OCI-LY3 (cell line): ENCODE measurements at regions not wholly inside any gene's neighbourhood (a gene's known extent, or its start where the extent isn't known, plus 50 kb on each side); places are given as distances from the start of the nearest gene placed in this dataset.

Experiments
- H2AFZ ChIP-seq: fragments of 200-600, 300-600 bp; shearing (Covaris generic); 2 replicates; pipeline ENCODE4 v1.6.0; 2014; ENCODE audit warnings: antibody characterized with exemption, low read depth, low read length
- H3K27ac ChIP-seq: fragments of 200-600, 300-600 bp; sonication (generic); 2 replicates; pipeline ENCODE4 v1.5.1; 2014; ENCODE audit warnings: mild to moderate bottlenecking, low read length, moderate library complexity, mixed read lengths
- H3K27me3 ChIP-seq: fragments of 200-600, 300-600 bp; sonication (generic); 2 replicates; pipeline ENCODE4 v1.6.1; 2014; ENCODE audit warnings: low read depth, low read length, mixed read lengths
- H3K36me3 ChIP-seq: fragments of 200-600, 300-600 bp; sonication (generic); replicated peaks from 2 replicates; pipeline ENCODE3; 2014; ENCODE audit warnings: low read depth, low read length, mixed read lengths
- H3K4me1 ChIP-seq: fragments of 300-600, 200-600 bp; sonication (generic); 2 replicates; pipeline ENCODE4 v1.6.1; 2014; ENCODE audit warnings: low read length, mixed read lengths
- H3K4me2 ChIP-seq: fragments of 200-600, 300-600 bp; sonication (generic); 2 replicates; pipeline ENCODE4 v1.6.1; 2014; ENCODE audit warnings: low read length, mixed read lengths
- H3K4me3 ChIP-seq: fragments of 300-600, 200-600 bp; sonication (generic); 2 replicates; pipeline ENCODE4 v1.5.1; 2014; ENCODE audit warnings: antibody characterized with exemption, mild to moderate bottlenecking, low read length, moderate library complexity
- H3K79me2 ChIP-seq: fragments of 300-600, 200-600 bp; shearing (Covaris generic); 2 replicates; pipeline ENCODE4 v1.6.1; 2014; ENCODE audit warnings: mild to moderate bottlenecking, low read length, mixed read lengths
- H3K9ac ChIP-seq: fragments of 300-600, 200-600 bp; shearing (Covaris generic); 2 replicates; pipeline ENCODE4 v1.6.0; 2014; ENCODE audit warnings: mild to moderate bottlenecking, low read length, moderate library complexity
- H3K9me3 ChIP-seq: fragments of 200-600, 300-600 bp; shearing (Covaris generic); 2 replicates; pipeline ENCODE4 v1.6.1; 2014; ENCODE audit warnings: low read length, mixed read lengths; ENCODE audit not compliant: insufficient read depth
- H4K20me1 ChIP-seq: fragments of 200-600, 300-600 bp; sonication (generic); 2 replicates; pipeline ENCODE4 v1.6.1; 2016; ENCODE audit warnings: low read length, mixed read lengths; ENCODE audit not compliant: insufficient read depth
- EZH2phosphoT487 ChIP-seq: fragments of 200-600 bp; shearing (Covaris generic); IDR thresholded peaks from 2 replicates; pipeline ENCODE4 v1.6.1; 2018; ENCODE audit warnings: antibody characterized with exemption, mixed run types, low read depth
- TF ChIP-seq, protein P1 (sequence below): fragments of 200-600, 300-600 bp; sonication (generic); IDR thresholded peaks from 2 replicates; pipeline ENCODE4 v1.5.1; 2014; ENCODE audit warnings: antibody characterized with exemption, low read length, low read depth

DNA sequence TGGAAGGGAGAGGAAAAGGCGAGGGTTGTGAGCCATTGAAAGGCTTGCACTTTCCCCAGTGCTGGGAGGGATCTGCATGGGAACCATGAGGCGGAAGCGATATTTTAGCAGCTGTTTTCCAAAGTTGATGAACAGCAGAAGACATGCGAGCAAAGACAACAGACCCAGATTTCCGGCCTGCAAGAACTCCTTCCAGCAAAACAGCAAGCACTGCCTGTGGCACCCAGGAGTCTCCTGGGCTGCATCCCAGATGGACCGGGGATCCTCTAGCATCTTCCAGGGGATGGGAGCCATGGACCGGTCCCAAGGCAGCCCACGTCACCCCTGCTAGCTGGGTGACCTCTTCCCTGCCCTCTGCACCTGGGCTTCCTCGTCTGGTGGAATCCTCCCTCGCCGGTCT lies 162.8 kb downstream of the IRF8 start:
- no peak overlapping the region for H3K4me2 ChIP-seq
- no peak overlapping the region for H3K4me3 ChIP-seq
- TF ChIP-seq, protein P1, sequence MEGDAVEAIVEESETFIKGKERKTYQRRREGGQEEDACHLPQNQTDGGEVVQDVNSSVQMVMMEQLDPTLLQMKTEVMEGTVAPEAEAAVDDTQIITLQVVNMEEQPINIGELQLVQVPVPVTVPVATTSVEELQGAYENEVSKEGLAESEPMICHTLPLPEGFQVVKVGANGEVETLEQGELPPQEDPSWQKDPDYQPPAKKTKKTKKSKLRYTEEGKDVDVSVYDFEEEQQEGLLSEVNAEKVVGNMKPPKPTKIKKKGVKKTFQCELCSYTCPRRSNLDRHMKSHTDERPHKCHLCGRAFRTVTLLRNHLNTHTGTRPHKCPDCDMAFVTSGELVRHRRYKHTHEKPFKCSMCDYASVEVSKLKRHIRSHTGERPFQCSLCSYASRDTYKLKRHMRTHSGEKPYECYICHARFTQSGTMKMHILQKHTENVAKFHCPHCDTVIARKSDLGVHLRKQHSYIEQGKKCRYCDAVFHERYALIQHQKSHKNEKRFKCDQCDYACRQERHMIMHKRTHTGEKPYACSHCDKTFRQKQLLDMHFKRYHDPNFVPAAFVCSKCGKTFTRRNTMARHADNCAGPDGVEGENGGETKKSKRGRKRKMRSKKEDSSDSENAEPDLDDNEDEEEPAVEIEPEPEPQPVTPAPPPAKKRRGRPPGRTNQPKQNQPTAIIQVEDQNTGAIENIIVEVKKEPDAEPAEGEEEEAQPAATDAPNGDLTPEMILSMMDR = no peak
- TF ChIP-seq EZH2phosphoT487 = no peak
- H3K27me3 ChIP-seq = peaks cover 22% of the 10 kb centered on the region
- H3K36me3 ChIP-seq = no peaks in the 10 kb centered on the region
- H4K20me1 ChIP-seq = no peaks in the 10 kb centered on the region
- no peaks in the 10 kb centered on the region for H3K79me2 ChIP-seq
- H3K9me3 ChIP-seq = no peaks in the 10 kb centered on the region
- H3K4me1 ChIP-seq = no peaks in the 10 kb centered on the region
- no peak overlapping the region for H3K9ac ChIP-seq
- no peak overlapping the region for H3K27ac ChIP-seq
- H2AFZ ChIP-seq = no peak overlapping the region

DNA sequence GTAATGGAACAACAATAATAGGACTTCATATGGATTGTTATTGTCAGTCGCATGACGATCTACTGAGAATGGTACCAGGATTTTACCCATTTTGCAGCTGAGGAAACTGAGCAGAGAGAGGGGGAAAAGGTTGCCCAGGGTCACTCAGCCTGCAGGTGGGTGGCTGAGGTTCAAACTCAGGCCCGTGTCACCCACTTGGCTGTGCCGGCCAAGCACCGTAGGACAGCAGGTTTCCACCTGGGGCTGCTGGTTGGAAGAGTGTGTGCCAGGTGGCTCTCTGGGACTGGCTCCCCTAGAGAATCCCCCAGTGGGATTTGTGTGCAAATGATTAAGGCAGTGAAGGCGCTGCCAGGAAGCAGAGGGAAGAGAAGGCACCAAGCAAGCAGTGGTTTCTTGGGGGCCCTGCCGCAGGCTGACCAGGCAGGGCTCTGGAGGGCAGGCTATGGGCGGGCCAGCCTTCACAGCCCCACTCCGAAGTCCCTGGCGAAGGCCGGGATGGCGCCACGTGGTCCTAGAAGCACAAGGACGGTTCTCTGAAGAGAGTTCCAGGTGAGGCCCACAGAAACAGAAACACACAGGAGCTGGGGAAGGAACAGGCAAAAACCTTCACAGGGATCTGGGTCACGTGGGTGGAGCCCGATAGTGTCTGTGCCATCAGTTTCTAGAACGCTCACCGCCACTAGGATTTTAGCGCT lies 163.5 kb downstream of the IRF8 start:
- Histone ChIP-seq H3K27me3 (peaks cover 19% of the 10 kb centered on the region), H3K4me3 (no peak overlapping the region), H3K36me3 (no peaks in the 10 kb centered on the region), H3K9ac (no peak overlapping the region), H3K27ac (no peak overlapping the region), H3K79me2 (no peaks in the 10 kb centered on the region), H3K9me3 (no peaks in the 10 kb centered on the region), H2AFZ (no peak overlapping the region), H4K20me1 (no peaks in the 10 kb centered on the region), H3K4me2 (no peak overlapping the region), H3K4me1 (no peaks in the 10 kb centered on the region)
- TF ChIP-seq EZH2phosphoT487 = no peak
- TF ChIP-seq, protein P1 = no peak

DNA sequence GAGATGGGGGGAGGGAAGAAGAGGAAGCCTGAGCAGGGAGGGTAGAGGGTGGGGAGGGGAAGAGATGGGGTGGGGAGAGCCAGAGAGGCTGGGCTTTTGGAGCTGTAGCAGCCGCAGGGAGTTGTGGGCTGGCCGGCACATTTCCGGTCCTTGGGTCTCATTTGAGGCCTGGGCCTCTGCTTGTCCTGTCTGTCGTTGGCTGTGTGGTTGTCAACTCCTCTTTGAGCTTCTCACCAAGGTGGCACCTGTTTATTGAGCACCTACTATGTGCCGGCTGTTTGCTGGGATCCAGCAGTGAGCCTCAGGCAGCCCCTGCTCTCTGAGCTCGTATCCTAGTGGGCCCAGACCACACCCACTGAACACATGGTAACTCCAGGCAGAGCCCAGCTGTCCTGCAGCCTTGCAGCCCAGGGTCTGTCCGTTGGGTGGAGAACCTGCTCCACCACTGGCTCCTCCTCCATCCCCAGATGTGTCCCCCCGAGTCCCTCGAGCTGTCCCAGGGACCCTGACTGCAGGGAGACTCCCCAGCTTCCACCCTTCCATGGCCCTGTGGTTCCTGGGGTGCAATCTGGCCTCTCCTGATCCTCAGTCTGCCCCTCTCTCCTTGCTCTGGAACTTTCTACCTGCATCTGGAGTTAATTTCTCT lies 164.9 kb downstream of the IRF8 start:
- no peaks in the 10 kb centered on the region for H3K79me2 ChIP-seq
- no peak overlapping the region for H3K4me3 ChIP-seq
- TF ChIP-seq, protein P1 = no peak
- TF ChIP-seq EZH2phosphoT487 = no peak
- H3K4me1 ChIP-seq = no peaks in the 10 kb centered on the region
- H3K4me2 ChIP-seq = no peak overlapping the region
- no peaks in the 10 kb centered on the region for H4K20me1 ChIP-seq
- H3K36me3 ChIP-seq = no peaks in the 10 kb centered on the region
- H3K9me3 ChIP-seq = no peaks in the 10 kb centered on the region
- H3K27me3 ChIP-seq = peaks cover 6% of the 10 kb centered on the region; the same call in 1 of the 2 replicates
- H3K27ac ChIP-seq = no peak overlapping the region
- no peak overlapping the region for H2AFZ ChIP-seq
- H3K9ac ChIP-seq = no peak overlapping the region

DNA sequence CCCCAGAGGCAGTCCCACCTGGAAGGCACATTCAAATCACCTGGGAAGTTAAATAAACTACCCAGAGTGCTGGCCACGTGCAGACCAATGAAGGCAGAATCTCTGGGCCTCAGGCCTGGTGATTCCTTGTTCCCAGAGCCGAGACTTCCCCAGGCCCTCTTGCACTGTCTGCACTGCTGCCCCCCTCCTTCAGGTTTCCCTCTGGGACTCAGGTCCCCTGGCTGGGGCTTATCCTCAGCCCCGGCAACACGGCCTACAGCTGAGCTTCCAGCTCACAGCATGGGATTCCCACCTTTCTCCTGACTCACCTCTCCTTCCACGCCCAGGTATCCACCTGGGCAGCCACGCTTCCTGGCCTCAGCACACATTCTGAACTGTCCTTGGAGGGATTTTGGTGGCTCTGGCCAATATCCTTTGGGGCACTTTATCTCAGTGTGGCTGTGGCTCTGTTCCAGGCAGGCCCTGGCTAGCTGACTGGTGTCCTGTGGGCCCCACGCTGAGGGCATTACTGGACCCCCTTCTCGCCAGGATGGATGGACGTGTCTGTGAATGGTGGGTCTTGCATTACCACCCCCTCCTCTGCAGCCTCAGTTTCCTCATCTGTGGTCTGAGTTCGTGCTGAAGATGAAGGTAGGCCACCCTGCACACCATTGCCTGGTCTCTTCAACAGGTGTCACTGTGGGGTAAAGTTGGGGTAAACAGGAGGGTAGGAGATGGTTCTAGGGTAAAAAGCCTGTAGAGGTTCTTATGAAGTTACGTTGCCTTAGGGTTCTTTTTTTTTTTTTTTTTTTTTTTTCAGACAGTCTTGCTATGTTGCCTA lies 165.7 kb downstream of the IRF8 start:
- Histone ChIP-seq H2AFZ (no peak overlapping the region), H3K36me3 (no peaks in the 10 kb centered on the region), H3K27ac (no peak overlapping the region), H3K4me1 (no peaks in the 10 kb centered on the region), H3K4me2 (no peak overlapping the region), H3K27me3 (no peaks in the 10 kb centered on the region), H3K9ac (no peak overlapping the region), H3K4me3 (no peak overlapping the region), H3K79me2 (no peaks in the 10 kb centered on the region), H4K20me1 (no peaks in the 10 kb centered on the region), H3K9me3 (no peaks in the 10 kb centered on the region)
- TF ChIP-seq, protein P1 = peak; percentile 11; the same call in 1 of the 2 replicates
- no peak for TF ChIP-seq EZH2phosphoT487
